Stimulated activated naive CD8-positive, alpha-beta T cell treated with anti-CD3 and anti-CD28 coated beads, Interleukin-15, amount 100 ng/mL, for 72 hours (primary cell): ENCODE measurements at regions not wholly inside any gene's neighbourhood (a gene's known extent, or its start where the extent isn't known, plus 50 kb on each side); places are given as distances from the start of the nearest gene placed in this dataset.

Source experiments
- ATAC-seq: fragments of 150-1000 bp; cut with Tn5 transposase; 2 replicates; pipeline ENCODE4 v1.10.0; 2021; ENCODE audit warnings: mild to moderate bottlenecking, moderate library complexity
- DNase-seq, 2 donors: peaks; one replicate each; pipeline ENCODE4 v3.0.0; 2021 to 2022
- H3K27ac Mint-ChIP-seq, 2 donors: one replicate each; pipeline ENCODE4 v1.8.0; 2022; ENCODE audit warnings: mild to moderate bottlenecking in 2 of 2, mixed read lengths in 2 of 2, moderate library complexity in 2 of 2
- H3K27me3 Mint-ChIP-seq: one replicate; pipeline ENCODE4 v1.8.0; 2022; ENCODE audit warnings: mixed read lengths
- H3K4me1 Mint-ChIP-seq: one replicate; pipeline ENCODE4 v1.8.0; 2022; ENCODE audit warnings: mild to moderate bottlenecking, mixed read lengths
- H3K4me3 Mint-ChIP-seq, 2 donors: one replicate each; pipeline ENCODE4 v1.8.0; 2022; ENCODE audit warnings: mild to moderate bottlenecking in 2 of 2, mixed read lengths in 2 of 2, moderate library complexity in 1 of 2
- H3K9me3 Mint-ChIP-seq, 2 donors: one replicate each; pipeline ENCODE4 v1.8.0; 2022; ENCODE audit warnings: mixed read lengths in 2 of 2

DNA sequence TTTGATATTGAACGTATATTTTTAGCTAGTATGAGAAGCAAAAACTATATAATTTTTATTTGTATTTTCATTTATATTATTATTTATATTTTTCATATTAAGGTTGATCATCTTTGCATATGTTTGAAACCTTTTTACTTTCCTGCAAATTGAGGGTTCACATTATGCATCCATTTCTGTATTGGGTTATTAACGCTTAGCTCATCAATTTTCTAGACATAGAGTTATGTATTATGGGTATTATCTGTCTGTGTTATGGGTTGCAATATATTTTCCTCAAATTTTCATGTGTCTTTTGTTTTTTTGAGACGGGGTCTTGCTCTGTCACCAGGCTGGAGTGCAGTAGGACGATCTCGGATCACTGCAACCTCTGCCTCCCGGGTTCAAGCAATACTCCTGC lies 2377.0 kb upstream of the WWC1 start:
- ATAC-seq, result no peak

GRCh38 chr5:165919196-165919595 lies 2372.2 kb upstream of the WWC1 start:
- DNase-seq (no peak), ATAC-seq (no peak)
- H3K9me3 Mint-ChIP-seq, result peaks cover 5 to 14% of the 10 kb centered on the region in 2 donors
- H3K27ac Mint-ChIP-seq, result no peak overlapping the region
- H3K27me3 Mint-ChIP-seq, result no peaks in the 10 kb centered on the region
- no peak overlapping the region for H3K4me3 Mint-ChIP-seq
- H3K4me1 Mint-ChIP-seq, result no peaks in the 10 kb centered on the region

More for the DNA sequence above, 2377.0 kb upstream of the WWC1 start:
- peaks cover 6 to 16% of the 10 kb centered on the region in 2 donors for H3K9me3 Mint-ChIP-seq
- H3K4me1 Mint-ChIP-seq, result no peaks in the 10 kb centered on the region
- DNase-seq, result no peak
- H3K4me3 Mint-ChIP-seq, result no peak overlapping the region
- H3K27ac Mint-ChIP-seq, result no peak overlapping the region
- H3K27me3 Mint-ChIP-seq, result no peaks in the 10 kb centered on the region

DNA sequence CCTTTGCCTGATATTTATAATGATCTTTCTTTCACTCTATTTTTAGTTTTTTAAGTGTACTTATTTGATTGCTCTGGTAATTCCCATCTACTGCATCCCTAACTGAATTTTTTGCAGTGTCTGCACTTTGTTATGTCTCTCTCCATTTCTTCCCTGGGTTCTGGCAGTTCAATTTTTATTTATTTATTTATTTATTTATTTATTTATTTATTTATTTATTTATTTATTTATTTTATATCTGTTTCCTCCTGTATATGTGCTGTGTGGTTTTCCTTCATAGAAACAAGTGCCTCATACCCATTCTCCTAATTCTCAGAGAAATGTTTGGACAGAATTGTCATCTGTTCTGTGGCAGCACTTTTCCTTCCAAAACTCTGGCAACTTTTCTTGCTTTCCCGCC lies 2370.8 kb upstream of the WWC1 start:
- H3K27ac Mint-ChIP-seq, result no peak overlapping the region
- H3K4me3 Mint-ChIP-seq, result no peak overlapping the region
- DNase-seq (no peak), ATAC-seq (no peak)
- no peaks in the 10 kb centered on the region for H3K4me1 Mint-ChIP-seq
- H3K27me3 Mint-ChIP-seq, result no peaks in the 10 kb centered on the region
- H3K9me3 Mint-ChIP-seq, result peaks cover 6 to 14% of the 10 kb centered on the region in 2 donors

DNA sequence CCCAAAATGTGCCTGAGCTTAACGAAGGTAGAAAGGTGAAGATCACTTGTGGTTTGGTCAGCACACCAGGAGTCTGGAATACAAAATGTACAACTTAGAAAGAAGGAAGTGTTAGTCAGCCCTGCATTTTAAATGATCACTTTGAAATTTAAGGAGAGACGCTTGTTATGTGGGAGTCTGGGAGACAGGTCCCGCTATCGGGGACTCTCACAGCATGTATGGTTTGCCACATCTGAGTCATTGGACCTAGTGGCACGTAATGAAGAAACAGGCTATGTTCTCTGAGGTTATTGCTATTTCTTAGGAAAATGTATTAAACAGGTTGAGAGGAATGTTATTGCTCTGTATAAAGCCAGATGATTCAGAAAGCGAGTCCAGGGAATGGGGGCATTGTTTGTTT lies 2362.5 kb upstream of the WWC1 start:
- no peak overlapping the region for H3K4me3 Mint-ChIP-seq
- ATAC-seq, result no peak
- peaks cover 15 to 25% of the 10 kb centered on the region in 2 donors for H3K9me3 Mint-ChIP-seq
- DNase-seq, result no peak
- no peaks in the 10 kb centered on the region for H3K27me3 Mint-ChIP-seq
- no peaks in the 10 kb centered on the region for H3K4me1 Mint-ChIP-seq
- no peak overlapping the region for H3K27ac Mint-ChIP-seq

DNA sequence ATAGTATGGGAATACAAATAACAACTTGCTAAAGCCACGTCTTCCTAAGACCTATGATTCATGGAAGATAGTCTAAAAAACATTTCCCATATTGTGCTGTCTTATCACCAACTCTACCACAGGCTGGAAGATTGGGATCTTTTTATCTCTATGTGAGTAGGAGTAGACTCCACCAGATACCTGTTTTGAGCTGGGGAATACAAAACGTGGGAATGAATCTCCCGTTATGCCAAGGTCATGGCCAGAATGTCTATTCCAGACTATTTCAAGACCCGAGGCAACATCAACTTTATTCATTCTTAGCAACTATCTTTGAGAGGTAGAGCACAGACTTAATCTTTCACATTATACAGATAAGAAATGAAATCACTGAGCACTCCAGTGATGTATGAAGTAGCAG lies 2350.9 kb upstream of the WWC1 start:
- H3K9me3 Mint-ChIP-seq, result no peaks in the 10 kb centered on the region
- H3K27ac Mint-ChIP-seq, result no peak overlapping the region
- no peaks in the 10 kb centered on the region for H3K4me1 Mint-ChIP-seq
- no peak for DNase-seq
- H3K4me3 Mint-ChIP-seq, result no peak overlapping the region
- no peaks in the 10 kb centered on the region for H3K27me3 Mint-ChIP-seq
- ATAC-seq, result no peak

DNA sequence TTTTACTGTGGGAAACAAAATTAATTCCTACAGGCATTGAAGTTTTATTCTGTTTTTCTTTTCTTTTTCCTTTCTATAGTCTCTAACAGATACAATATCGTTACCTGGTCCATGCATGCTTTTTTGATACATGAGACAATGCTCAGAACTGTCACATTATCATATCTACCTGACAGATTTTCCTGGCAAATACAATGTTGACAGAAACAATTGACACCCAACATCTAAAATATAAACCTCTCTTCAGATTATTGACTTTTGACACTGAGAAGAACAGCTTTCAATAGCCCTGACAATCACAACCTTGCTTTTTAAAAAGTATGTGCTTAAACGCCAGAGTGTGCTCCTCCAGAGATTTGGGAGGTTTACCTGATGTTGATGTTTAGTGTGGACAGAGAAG lies 2334.6 kb upstream of the WWC1 start:
- Mint-ChIP-seq H3K4me3 (no peak overlapping the region), H3K27ac (no peak overlapping the region), H3K9me3 (no peaks in the 10 kb centered on the region), H3K4me1 (no peaks in the 10 kb centered on the region), H3K27me3 (no peaks in the 10 kb centered on the region)
- DNase-seq, result no peak
- no peak for ATAC-seq

DNA sequence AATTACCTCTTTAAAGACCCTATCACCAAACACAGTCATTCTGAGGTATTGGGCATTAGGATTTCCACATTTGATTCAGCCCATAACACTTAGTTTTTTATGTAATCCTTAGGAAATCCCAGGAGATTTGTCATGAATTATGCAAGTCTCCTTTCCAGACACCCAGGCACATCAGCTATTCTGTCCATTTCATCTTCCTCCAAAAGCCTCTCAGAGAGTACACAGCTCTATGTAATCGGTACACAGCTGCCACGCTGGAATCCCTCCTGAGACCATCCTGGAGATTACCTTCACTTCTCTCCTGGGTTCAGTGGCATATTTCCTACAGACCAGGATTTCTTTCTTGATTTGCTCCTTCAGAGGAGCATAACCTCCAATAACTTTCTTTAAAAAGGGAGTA lies 2309.8 kb upstream of the WWC1 start:
- Mint-ChIP-seq H3K4me3 (no peak overlapping the region), H3K27ac (no peak overlapping the region), H3K9me3 (peaks cover 6 to 19% of the 10 kb centered on the region in 2 donors), H3K27me3 (no peaks in the 10 kb centered on the region), H3K4me1 (no peaks in the 10 kb centered on the region)
- DNase-seq (no peak), ATAC-seq (no peak)

GRCh38 chr5:165996201-165996875 lies 2295.1 kb upstream of the WWC1 start:
- no peak overlapping the region for H3K4me3 Mint-ChIP-seq
- peaks cover 9 to 12% of the 10 kb centered on the region in 2 donors for H3K9me3 Mint-ChIP-seq
- ATAC-seq (no peak), DNase-seq (no peak)
- H3K4me1 Mint-ChIP-seq, result no peaks in the 10 kb centered on the region
- H3K27ac Mint-ChIP-seq, result no peak overlapping the region
- H3K27me3 Mint-ChIP-seq, result no peaks in the 10 kb centered on the region

- peaks cover 7 to 18% of the 10 kb centered on the region in 2 donors for H3K9me3 Mint-ChIP-seq
- no peaks in the 10 kb centered on the region for H3K4me1 Mint-ChIP-seq
- no peak for ATAC-seq
These were observed 2291.6 kb upstream of the WWC1 start for GRCh38 chr5:165999693-166000320.

DNA sequence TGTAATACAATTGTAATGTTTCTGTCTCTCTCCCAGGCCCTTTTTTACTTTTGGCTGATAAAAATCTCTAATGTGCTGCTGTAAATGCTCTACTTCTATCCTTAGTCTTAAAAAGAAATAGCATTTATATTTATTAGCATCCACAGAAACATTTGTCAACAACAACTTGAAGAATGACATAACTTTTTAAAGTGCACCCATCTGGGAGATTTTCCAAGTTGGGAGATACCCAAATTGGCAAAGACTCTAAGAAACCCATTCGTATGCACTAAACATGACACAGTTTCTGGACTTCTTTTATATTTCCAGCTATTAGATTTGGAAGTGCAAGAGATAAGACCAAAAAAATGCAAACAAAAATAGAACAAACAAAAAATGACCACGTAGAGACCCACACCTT lies 2287.4 kb upstream of the WWC1 start:
- ATAC-seq (no peak), DNase-seq (no peak)
- H3K9me3 Mint-ChIP-seq, result peaks cover 7 to 18% of the 10 kb centered on the region in 2 donors
- no peak overlapping the region for H3K27ac Mint-ChIP-seq
- H3K27me3 Mint-ChIP-seq, result no peaks in the 10 kb centered on the region
- no peaks in the 10 kb centered on the region for H3K4me1 Mint-ChIP-seq
- H3K4me3 Mint-ChIP-seq, result no peak overlapping the region

More at GRCh38 chr5:165999693-166000320, 2291.6 kb upstream of the WWC1 start:
- Mint-ChIP-seq H3K27ac (no peak overlapping the region), H3K4me3 (no peak overlapping the region), H3K27me3 (no peaks in the 10 kb centered on the region)
- DNase-seq, result no peak

DNA sequence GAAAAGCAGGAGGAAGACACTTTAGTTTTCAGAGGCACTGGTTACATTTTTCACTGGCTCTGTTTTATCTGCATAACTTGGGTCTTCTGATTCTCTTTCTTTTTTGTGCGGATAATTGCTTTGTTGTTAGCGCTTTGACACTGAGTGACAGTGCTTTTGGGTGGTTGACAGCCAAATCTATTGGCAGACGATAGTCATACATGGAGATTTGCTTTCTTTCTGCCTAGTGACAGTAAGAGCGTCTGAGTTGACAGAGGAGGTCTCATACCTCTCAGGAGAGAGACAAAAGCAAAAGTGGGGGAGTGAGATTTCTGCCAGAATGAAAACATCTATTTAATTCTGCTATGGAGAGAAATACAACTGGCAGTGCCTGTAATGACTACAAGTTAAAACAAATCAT lies 2278.0 kb upstream of the WWC1 start:
- Mint-ChIP-seq H3K9me3 (peaks cover 5 to 8% of the 10 kb centered on the region in 2 donors), H3K4me1 (no peaks in the 10 kb centered on the region), H3K4me3 (no peak overlapping the region), H3K27ac (no peak overlapping the region), H3K27me3 (no peaks in the 10 kb centered on the region)
- ATAC-seq (no peak), DNase-seq (no peak)

DNA sequence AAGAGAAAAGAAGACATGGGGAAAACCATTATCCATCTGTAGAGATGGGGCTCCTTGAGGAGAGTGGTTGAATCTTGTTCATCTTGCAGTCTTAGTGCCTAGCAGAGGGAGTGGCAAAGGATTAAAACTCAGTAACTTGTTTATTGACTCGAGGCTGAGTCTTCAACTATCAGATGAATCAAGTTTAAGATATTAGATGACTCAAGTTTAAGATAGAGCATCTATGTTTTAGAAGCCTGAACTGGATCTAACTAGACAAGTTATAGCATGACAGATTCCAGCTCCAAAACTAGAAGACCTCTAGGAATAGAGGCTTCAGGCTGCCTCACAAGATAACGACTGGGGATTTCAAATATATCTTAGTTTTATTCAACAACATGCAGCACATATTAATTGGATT lies 2277.2 kb upstream of the WWC1 start:
- Mint-ChIP-seq H3K27ac (no peak overlapping the region), H3K27me3 (no peaks in the 10 kb centered on the region), H3K4me3 (no peak overlapping the region), H3K4me1 (no peaks in the 10 kb centered on the region), H3K9me3 (peaks cover 5 to 8% of the 10 kb centered on the region in 2 donors)
- DNase-seq (no peak), ATAC-seq (no peak)

DNA sequence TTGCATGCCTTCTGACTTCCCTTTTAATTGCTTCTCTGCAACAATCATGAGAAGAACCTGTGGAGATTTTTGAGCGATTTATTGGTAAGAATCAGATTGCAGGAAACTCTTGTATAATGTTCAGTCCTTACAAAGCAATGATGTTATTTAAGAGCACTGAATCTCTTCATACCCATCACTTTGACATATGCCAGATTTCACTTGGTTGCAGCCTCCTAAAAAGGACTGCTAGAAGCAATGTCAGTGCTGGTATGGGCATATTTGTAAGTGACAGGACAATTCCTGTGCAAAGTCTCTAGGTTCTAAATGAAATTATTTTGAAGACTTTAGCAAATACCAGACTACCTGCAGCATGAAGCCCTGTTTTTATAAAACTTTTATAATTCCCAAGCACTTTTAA lies 2272.7 kb upstream of the WWC1 start:
- no peak for ATAC-seq
- Mint-ChIP-seq H3K27ac (no peak overlapping the region), H3K27me3 (no peaks in the 10 kb centered on the region), H3K4me1 (no peaks in the 10 kb centered on the region), H3K9me3 (peaks cover 1 to 7% of the 10 kb centered on the region in 2 donors), H3K4me3 (no peak overlapping the region)
- no peak for DNase-seq

DNA sequence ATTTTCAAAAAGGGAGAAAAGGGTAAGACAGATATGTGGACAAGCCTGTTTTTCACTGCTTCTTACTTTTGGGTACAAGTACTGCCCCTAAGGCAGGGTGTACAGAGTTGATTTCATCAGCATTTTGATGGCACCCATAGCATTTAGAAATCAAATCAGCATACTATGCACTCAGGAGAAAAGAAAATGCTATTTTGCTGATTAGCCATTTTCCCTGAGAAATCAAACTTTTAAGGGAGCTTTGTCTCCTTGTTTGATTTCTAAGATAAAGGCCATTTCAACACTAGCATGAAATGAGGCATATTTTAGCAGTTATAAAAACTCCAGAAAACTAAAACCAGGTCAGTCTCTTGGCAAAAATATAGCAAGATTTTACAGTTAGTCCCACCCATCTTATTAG lies 2269.4 kb upstream of the WWC1 start:
- no peak overlapping the region for H3K4me3 Mint-ChIP-seq
- no peaks in the 10 kb centered on the region for H3K4me1 Mint-ChIP-seq
- DNase-seq (no peak), ATAC-seq (no peak)
- peaks cover 0 to 7% of the 10 kb centered on the region in 2 donors for H3K9me3 Mint-ChIP-seq
- H3K27ac Mint-ChIP-seq, result no peak overlapping the region
- no peaks in the 10 kb centered on the region for H3K27me3 Mint-ChIP-seq

DNA sequence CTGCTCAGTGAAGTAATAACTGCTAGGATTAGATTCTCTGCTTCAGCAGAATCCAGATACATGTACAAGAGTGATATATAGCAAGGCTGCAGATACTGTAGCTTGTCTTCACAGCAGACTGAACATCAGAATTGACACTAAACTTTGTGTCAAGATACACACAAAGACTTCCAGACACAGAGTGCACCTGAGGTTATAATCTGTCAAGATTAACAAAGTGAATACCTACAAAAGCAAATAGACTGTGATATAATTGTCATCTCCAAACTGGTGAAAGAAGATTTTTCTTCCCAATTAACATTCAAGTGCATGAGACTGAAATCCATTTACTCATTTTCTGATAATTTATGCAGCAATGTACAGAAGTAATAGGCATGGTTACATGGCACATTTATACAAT lies 2266.5 kb upstream of the WWC1 start:
- DNase-seq (no peak), ATAC-seq (no peak)
- Mint-ChIP-seq H3K4me1 (no peaks in the 10 kb centered on the region), H3K27me3 (no peaks in the 10 kb centered on the region), H3K4me3 (no peak overlapping the region), H3K9me3 (peaks cover 0 to 7% of the 10 kb centered on the region in 2 donors), H3K27ac (no peak overlapping the region)

DNA sequence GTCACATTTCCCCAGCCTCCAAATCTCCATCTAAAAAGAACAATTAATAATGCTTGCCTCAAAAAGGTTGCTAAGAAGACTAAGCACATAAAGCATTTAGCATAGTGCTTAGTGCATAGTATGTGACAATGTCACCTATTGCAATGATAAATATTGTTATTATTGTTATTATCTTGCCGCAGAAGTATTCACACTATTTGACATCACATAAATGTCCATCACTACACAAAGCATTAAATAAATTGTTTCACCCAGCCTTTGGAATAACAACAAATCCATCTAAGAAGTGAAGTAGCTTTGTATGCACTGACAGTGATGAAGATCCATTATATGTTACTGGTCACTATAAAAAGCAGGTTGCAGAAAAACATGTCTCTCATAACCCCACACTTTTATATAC lies 2263.9 kb upstream of the WWC1 start:
- no peak overlapping the region for H3K4me3 Mint-ChIP-seq
- H3K9me3 Mint-ChIP-seq, result peaks cover 0 to 9% of the 10 kb centered on the region in 2 donors
- H3K27me3 Mint-ChIP-seq, result no peaks in the 10 kb centered on the region
- no peak overlapping the region for H3K27ac Mint-ChIP-seq
- no peak for ATAC-seq
- DNase-seq, result no peak
- no peaks in the 10 kb centered on the region for H3K4me1 Mint-ChIP-seq

GRCh38 chr5:166031926-166032325 lies 2259.5 kb upstream of the WWC1 start:
- H3K27me3 Mint-ChIP-seq, result no peaks in the 10 kb centered on the region
- ATAC-seq (no peak), DNase-seq (no peak)
- no peak overlapping the region for H3K27ac Mint-ChIP-seq
- H3K4me1 Mint-ChIP-seq, result no peaks in the 10 kb centered on the region
- peaks cover 0 to 12% of the 10 kb centered on the region in 2 donors for H3K9me3 Mint-ChIP-seq
- H3K4me3 Mint-ChIP-seq, result no peak overlapping the region
